KMS-11 (cell line): ENCODE measurements at regions not wholly inside any gene's neighbourhood (a gene's known extent, or its start where the extent isn't known, plus 50 kb on each side); places are given as distances from the start of the nearest gene placed in this dataset.

Experiments
- H2AFZ ChIP-seq: fragments of 200-600 bp; sonication (generic); 2 replicates; pipeline ENCODE4 v1.6.1; 2016; ENCODE audit warnings: antibody characterized with exemption, mixed run types, low read depth
- H3K27ac ChIP-seq: fragments of 200-600 bp; sonication (generic); 2 replicates; pipeline ENCODE4 v1.6.1; 2016; ENCODE audit warnings: mild to moderate bottlenecking, mixed run types
- H3K27me3 ChIP-seq: fragments of 200-600 bp; sonication (generic); 2 replicates; pipeline ENCODE4 v1.6.1; 2017; ENCODE audit warnings: mild to moderate bottlenecking, low read depth, mixed run types, moderate library complexity; ENCODE audit not compliant: insufficient read depth
- H3K36me3 ChIP-seq: fragments of 200-600 bp; sonication (generic); 2 replicates; pipeline ENCODE4 v1.6.1; 2017; ENCODE audit warnings: mild to moderate bottlenecking, mixed run types; ENCODE audit not compliant: insufficient read depth
- H3K4me1 ChIP-seq: fragments of 200-600 bp; sonication (generic); 2 replicates; pipeline ENCODE4 v1.6.1; 2016; ENCODE audit warnings: mild to moderate bottlenecking, low read depth, mixed run types; ENCODE audit not compliant: poor library complexity, severe bottlenecking
- H3K4me2 ChIP-seq: fragments of 200-600 bp; sonication (generic); 2 replicates; pipeline ENCODE4 v1.7.0; 2016; ENCODE audit warnings: mild to moderate bottlenecking, mixed run types
- H3K4me3 ChIP-seq: fragments of 200-600 bp; sonication (generic); IDR thresholded peaks from 2 replicates; pipeline ENCODE4 v1.6.1; 2017; ENCODE audit warnings: low read depth, low read length, mixed read lengths; ENCODE audit not compliant: insufficient read depth
- H3K79me2 ChIP-seq: fragments of 200-600 bp; sonication (generic); 2 replicates; pipeline ENCODE4 v1.6.1; 2016; ENCODE audit warnings: low read depth, mixed run types; ENCODE audit not compliant: insufficient read depth
- H3K9ac ChIP-seq: fragments of 200-600 bp; sonication (generic); 2 replicates; pipeline ENCODE4 v1.6.1; 2016; ENCODE audit warnings: mild to moderate bottlenecking, mixed run types
- H4K20me1 ChIP-seq: fragments of 200-600 bp; sonication (generic); 2 replicates; pipeline ENCODE4 v1.6.1; 2016; ENCODE audit warnings: mild to moderate bottlenecking, mixed run types; ENCODE audit not compliant: insufficient read depth
- CTCF ChIP-seq: fragments of 200-600 bp; sonication (generic); conservative IDR thresholded peaks from 2 replicates; pipeline ENCODE4 v1.6.1; 2017; ENCODE audit warnings: low read depth, mild to moderate bottlenecking, antibody characterized with exemption, low read length, moderate library complexity, mixed read lengths

GRCh38 chr11:110026858-110027626, 66.2 kb upstream of the ZC3H12C start:
- H3K4me3 ChIP-seq, result no peak overlapping the region
- no peaks in the 10 kb centered on the region for H3K4me1 ChIP-seq
- no peak for TF ChIP-seq CTCF
- H3K36me3 ChIP-seq, result no peaks in the 10 kb centered on the region
- H2AFZ ChIP-seq, result no peak overlapping the region
- H3K79me2 ChIP-seq, result no peaks in the 10 kb centered on the region
- H4K20me1 ChIP-seq, result no peaks in the 10 kb centered on the region
- H3K4me2 ChIP-seq, result no peak overlapping the region
- no peaks in the 10 kb centered on the region for H3K27me3 ChIP-seq
- no peak overlapping the region for H3K9ac ChIP-seq
- H3K27ac ChIP-seq, result no peak overlapping the region

GRCh38 chr11:110027627-110028371, 65.4 kb upstream of the ZC3H12C start:
- TF ChIP-seq CTCF, result no peak
- H2AFZ ChIP-seq, result no peak overlapping the region
- no peak overlapping the region for H3K9ac ChIP-seq
- H4K20me1 ChIP-seq, result no peaks in the 10 kb centered on the region
- no peak overlapping the region for H3K4me2 ChIP-seq
- no peaks in the 10 kb centered on the region for H3K27me3 ChIP-seq
- H3K79me2 ChIP-seq, result no peaks in the 10 kb centered on the region
- H3K4me3 ChIP-seq, result no peak overlapping the region
- H3K4me1 ChIP-seq, result no peaks in the 10 kb centered on the region
- no peaks in the 10 kb centered on the region for H3K36me3 ChIP-seq
- no peak overlapping the region for H3K27ac ChIP-seq

DNA sequence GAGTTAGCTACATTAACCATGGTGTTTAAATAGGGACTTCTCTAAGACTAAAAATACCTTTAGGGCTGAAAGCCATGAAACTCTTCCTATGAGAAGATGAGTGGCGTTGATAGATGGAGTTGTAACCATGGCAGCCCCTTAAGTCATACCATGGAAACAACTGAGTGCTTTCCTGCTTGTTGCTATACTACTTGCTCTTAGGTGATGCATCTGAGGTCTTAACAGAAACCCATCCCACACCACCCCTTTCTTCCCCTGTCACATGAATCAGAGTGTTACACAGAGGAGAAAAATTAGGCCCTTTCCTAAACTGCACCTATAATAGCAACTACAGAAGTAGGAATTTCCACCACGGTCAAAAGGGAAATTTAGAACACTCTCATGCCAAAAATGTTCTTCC, 64.3 kb upstream of the ZC3H12C start:
- Histone ChIP-seq H3K27ac (no peak overlapping the region), H3K4me1 (no peaks in the 10 kb centered on the region), H3K27me3 (no peaks in the 10 kb centered on the region), H4K20me1 (no peaks in the 10 kb centered on the region), H3K79me2 (no peaks in the 10 kb centered on the region), H3K36me3 (no peaks in the 10 kb centered on the region), H3K9ac (no peak overlapping the region), H3K4me2 (no peak overlapping the region), H3K4me3 (no peak overlapping the region), H2AFZ (no peak overlapping the region)
- no peak for TF ChIP-seq CTCF

DNA sequence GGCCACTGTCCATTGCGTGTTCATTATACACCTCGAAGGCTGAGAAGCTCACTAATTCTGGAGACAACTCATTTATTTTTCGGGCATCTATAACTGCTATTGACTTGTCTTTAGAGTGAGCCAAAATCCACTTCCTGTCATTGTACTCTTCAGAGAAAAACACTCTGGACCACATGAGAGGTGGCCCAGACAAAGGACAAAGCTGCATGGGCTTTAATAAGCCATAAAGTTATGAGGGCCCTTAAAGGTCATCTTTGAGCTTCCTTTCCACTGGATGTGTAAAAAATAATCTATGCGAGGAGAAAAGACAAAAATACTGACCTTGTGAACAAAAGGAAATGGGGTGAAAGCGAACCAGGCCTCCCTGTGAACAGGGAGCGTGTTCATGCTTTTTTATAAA, 63.5 kb upstream of the ZC3H12C start:
- H3K27me3 ChIP-seq, result no peaks in the 10 kb centered on the region
- no peaks in the 10 kb centered on the region for H3K36me3 ChIP-seq
- no peak overlapping the region for H3K4me3 ChIP-seq
- no peak overlapping the region for H3K27ac ChIP-seq
- H3K4me2 ChIP-seq, result no peak overlapping the region
- no peaks in the 10 kb centered on the region for H3K4me1 ChIP-seq
- H3K9ac ChIP-seq, result no peak overlapping the region
- no peaks in the 10 kb centered on the region for H4K20me1 ChIP-seq
- no peak overlapping the region for H2AFZ ChIP-seq
- H3K79me2 ChIP-seq, result no peaks in the 10 kb centered on the region
- no peak for TF ChIP-seq CTCF
